HepG2 (cell line): ENCODE measurements at regions not wholly inside any gene's neighbourhood (a gene's known extent, or its start where the extent isn't known, plus 50 kb on each side); places are given as distances from the start of the nearest gene placed in this dataset.

Experiments
- ATAC-seq: fragments of 200-7000 bp; cut with Tn5 transposase; 3 replicates; pipeline ENCODE4 v1.9.1; 2020; ENCODE audit warnings: mild to moderate bottlenecking, moderate library complexity
- BruUV-seq: library from RNA; stranded (reverse); fragments of 400-500 nt; replicated peaks from 2 replicates; lab custom pipeline; 2021; lab: Mats Ljungman, UMichigan
- CTCF ChIA-PET: fragments of 300-600 bp; formaldehyde crosslinking; extraction: SDS; loops from one replicate; lab custom pipeline; 2021; ENCODE audit warnings: low total read pairs, inconsistent platforms, low intra/inter-chr PET ratio; lab: Yijun Ruan, JAX
- POLR2A ChIA-PET: fragments of 350-600 bp; sonication (Branson Sonifier 250); formaldehyde crosslinking; loops from one replicate; lab custom pipeline; 2020; ENCODE audit warnings: antibody characterized with exemption, inconsistent platforms; lab: Yijun Ruan, JAX
- DNase-seq: peaks from one replicate; pipeline ENCODE4 v3.0.0-alpha.2; 2015; ENCODE audit warnings: low spot score
- FAIRE-seq: peaks from 3 replicates; lab custom pipeline; 2011; peaks lifted over from hg19 to GRCh38; lab: Jason Lieb, UNC
- H2AFZ ChIP-seq: one replicate; pipeline ENCODE4 v1.6.1; 2011; ENCODE audit warnings: low read length, inconsistent platforms
- H3K27ac ChIP-seq: fragments of 300-600 bp; 3 replicates; pipeline ENCODE4 v1.8.0; 2011; ENCODE audit warnings: mixed run types, mild to moderate bottlenecking, mixed read lengths, low read length, inconsistent platforms; ENCODE audit not compliant: insufficient read depth; ENCODE audit errors: extremely low read length
- H3K27me3 ChIP-seq, 2 experiments: fragments of 200-600 bp in 1 of 2; 2 replicates in 1 of 2; 3 replicates in 1 of 2; pipeline versions ENCODE4 v1.6.0 to v1.8.0; 2011; ENCODE audit warnings: low read length in 2 of 2, mild to moderate bottlenecking in 2 of 2, moderate library complexity in 2 of 2, inconsistent platforms in 1 of 2; ENCODE audit not compliant: insufficient read depth in 2 of 2, control insufficient read depth in 1 of 2
- H3K36me3 ChIP-seq, 2 experiments: fragments of 200-600 bp in 1 of 2; replicated peaks in 1 of 2; 2 replicates in 1 of 2; 3 replicates in 1 of 2; pipeline versions ENCODE4 v1.5.1 to v1.8.0; 2011; ENCODE audit warnings: low read length in 2 of 2, inconsistent platforms in 1 of 2; ENCODE audit not compliant: insufficient read depth in 2 of 2, control insufficient read depth in 1 of 2
- H3K4me1 ChIP-seq: 2 replicates; pipeline ENCODE4 v1.5.1; 2012; ENCODE audit warnings: low read length, inconsistent platforms; ENCODE audit not compliant: insufficient read depth
- H3K4me2 ChIP-seq: 2 replicates; pipeline ENCODE4 v1.6.0; 2011; ENCODE audit warnings: low read depth, low read length, inconsistent platforms
- H3K4me3 ChIP-seq, 3 experiments: fragments of 200-600 bp in 1 of 3; sonication (generic), shearing (Covaris generic) in 1 of 3; replicated peaks in 1 of 3; 2 replicates each; pipeline ENCODE4 v1.5.1; 2011 to 2016; ENCODE audit warnings: low read length in 3 of 3, inconsistent platforms in 2 of 3, low read depth in 2 of 3, mild to moderate bottlenecking in 2 of 3, control low read depth in 1 of 3, mixed read lengths in 1 of 3; ENCODE audit not compliant: insufficient read depth in 1 of 3
- H3K79me2 ChIP-seq: one replicate; pipeline ENCODE4 v1.6.1; 2011; ENCODE audit warnings: low read length, inconsistent platforms; ENCODE audit not compliant: insufficient read depth
- H3K9ac ChIP-seq: 2 replicates; pipeline ENCODE4 v1.6.0; 2011; ENCODE audit warnings: mild to moderate bottlenecking, low read depth, low read length, inconsistent platforms; ENCODE audit not compliant: insufficient read depth
- H3K9me3 ChIP-seq: 2 replicates; pipeline ENCODE4 v1.5.1; 2012; ENCODE audit warnings: mild to moderate bottlenecking, low read length
- H4K20me1 ChIP-seq: 2 replicates; pipeline ENCODE4 v1.6.0; 2011; ENCODE audit warnings: inconsistent platforms, mild to moderate bottlenecking, low read length, moderate library complexity; ENCODE audit not compliant: insufficient read depth
- ATRX ChIP-seq: sonication (generic); formaldehyde crosslinking; IDR thresholded peaks from 2 replicates; pipeline ENCODE4 v1.4.0; 2020; ENCODE audit warnings: missing genetic modification reagents, borderline replicate concordance
- CHCHD3 ChIP-seq: sonication (generic); formaldehyde crosslinking; IDR thresholded peaks from 2 replicates; pipeline ENCODE4 v1.8.0; 2022; ENCODE audit warnings: mild to moderate bottlenecking, missing genetic modification reagents, moderate library complexity
- ETV5 ChIP-seq: IDR thresholded peaks from 2 replicates; pipeline ENCODE4 v1.6.1; 2018; ENCODE audit warnings: missing biosample characterization, missing genetic modification reagents, inconsistent platforms, borderline replicate concordance
- FOXK1 ChIP-seq: sonication (generic); formaldehyde crosslinking; IDR thresholded peaks from 2 replicates; pipeline ENCODE4 v1.4.0; 2020; ENCODE audit warnings: low read depth, missing genetic modification reagents, borderline replicate concordance
- GABPA ChIP-seq, 2 experiments: IDR thresholded peaks; 2 replicates each; pipeline ENCODE4 v1.6.1; 2011 to 2016; ENCODE audit warnings: low read depth in 2 of 2, low read length in 1 of 2, missing biosample characterization in 1 of 2, missing genetic modification characterization in 1 of 2
- IRX3 ChIP-seq: sonication (generic); formaldehyde crosslinking; IDR thresholded peaks from 2 replicates; pipeline ENCODE4 v1.8.1; 2023; ENCODE audit warnings: mild to moderate bottlenecking, low read depth, missing genetic modification reagents, borderline replicate concordance
- NR2C2 ChIP-seq: sonication (generic); formaldehyde crosslinking; IDR thresholded peaks from 2 replicates; pipeline ENCODE4 v1.4.0; 2020; ENCODE audit warnings: missing genetic modification reagents, mild to moderate bottlenecking, moderate library complexity, borderline replicate concordance
- NR3C1 ChIP-seq: sonication (generic); formaldehyde crosslinking; IDR thresholded peaks from 2 replicates; pipeline ENCODE4 v1.4.0; 2020; ENCODE audit warnings: missing genetic modification reagents
- ZNF136 ChIP-seq: sonication (generic); formaldehyde crosslinking; IDR thresholded peaks from 2 replicates; pipeline ENCODE4 v1.8.1; 2022; ENCODE audit warnings: low read depth, mild to moderate bottlenecking, moderate library complexity, missing genetic modification reagents
- ZNF143 ChIP-seq: sonication (generic); formaldehyde crosslinking; IDR thresholded peaks from 2 replicates; pipeline ENCODE4 v1.4.0; 2020; ENCODE audit warnings: missing genetic modification reagents
- ZNF335 ChIP-seq: sonication (generic); formaldehyde crosslinking; IDR thresholded peaks from 2 replicates; pipeline ENCODE4 v1.4.0; 2020; ENCODE audit warnings: missing genetic modification reagents
- ZNF552 ChIP-seq: sonication (generic); formaldehyde crosslinking; IDR thresholded peaks from 2 replicates; pipeline ENCODE4 v1.9.0; 2022; ENCODE audit warnings: missing genetic modification reagents, mild to moderate bottlenecking, borderline replicate concordance
- in situ Hi-C: cut with HindIII; loops from 2 replicates; pipeline ENCODE4 v1.10.0; 2017; ENCODE audit warnings: low pct_unique_long_range_greater_than_20kb; ENCODE audit not compliant: extremely low pct_ligation_motif_present
- intact Hi-C: fragments of 100-400 bp; cut with micrococcal nuclease; formaldehyde crosslinking; loops from one replicate; pipeline ENCODE4 v1.10.0; 2022; ENCODE audit not compliant: unreplicated experiment
- TF ChIP-seq, protein P1 (sequence below): sonication (generic); formaldehyde crosslinking; IDR thresholded peaks from 2 replicates; pipeline ENCODE4 v1.4.0; 2020; ENCODE audit warnings: missing genetic modification reagents, mild to moderate bottlenecking, borderline replicate concordance
- TF ChIP-seq, protein P2 (sequence below): IDR thresholded peaks from 2 replicates; pipeline ENCODE4 v1.6.1; 2012; ENCODE audit warnings: inconsistent platforms
- TF ChIP-seq, protein P3 (sequence below): sonication (generic); formaldehyde crosslinking; IDR thresholded peaks from 2 replicates; pipeline ENCODE4 v1.4.0; 2020; ENCODE audit warnings: mild to moderate bottlenecking, missing genetic modification reagents
- TF ChIP-seq, protein P4 (sequence below): sonication (generic); formaldehyde crosslinking; IDR thresholded peaks from 2 replicates; pipeline ENCODE4 v1.8.1; 2023; ENCODE audit warnings: mild to moderate bottlenecking, missing genetic modification reagents

DNA sequence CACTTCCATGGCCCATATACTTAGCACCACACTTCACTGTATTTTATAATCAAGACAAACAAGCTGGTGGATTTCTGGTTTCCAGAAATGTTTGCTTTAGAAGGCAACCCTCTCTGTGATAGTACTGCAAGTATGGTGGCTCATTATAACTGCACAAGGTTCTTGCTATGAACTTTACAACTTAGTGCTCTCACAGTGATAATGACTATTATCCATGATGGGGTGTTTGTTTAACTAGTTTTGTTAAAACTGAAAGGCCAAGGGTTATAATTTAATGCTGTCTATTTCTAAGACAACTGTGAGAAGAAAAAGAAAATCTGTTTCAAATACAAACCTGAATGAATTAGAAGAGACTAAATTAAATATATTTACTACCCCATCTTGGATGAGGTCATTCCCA lies 903.2 kb downstream of the ADGRL2 start:
- no TSS peak for BruUV-seq
- Histone ChIP-seq H3K4me3 (no peak overlapping the region), H3K4me1 (no peaks in the 10 kb centered on the region), H3K9ac (no peak overlapping the region), H3K4me2 (no peak overlapping the region), H3K36me3 (no peaks in the 10 kb centered on the region), H3K27me3 (no peaks in the 10 kb centered on the region), H3K27ac (no peak overlapping the region), H4K20me1 (no peaks in the 10 kb centered on the region), H2AFZ (no peak overlapping the region), H3K79me2 (no peaks in the 10 kb centered on the region), H3K9me3 (peaks cover 68% of the 10 kb centered on the region)
- in situ Hi-C loops: no loop called here
- no peak for TF ChIP-seq ZNF143 (CRISPR knock-in tag)
- TF ChIP-seq, protein P1, sequence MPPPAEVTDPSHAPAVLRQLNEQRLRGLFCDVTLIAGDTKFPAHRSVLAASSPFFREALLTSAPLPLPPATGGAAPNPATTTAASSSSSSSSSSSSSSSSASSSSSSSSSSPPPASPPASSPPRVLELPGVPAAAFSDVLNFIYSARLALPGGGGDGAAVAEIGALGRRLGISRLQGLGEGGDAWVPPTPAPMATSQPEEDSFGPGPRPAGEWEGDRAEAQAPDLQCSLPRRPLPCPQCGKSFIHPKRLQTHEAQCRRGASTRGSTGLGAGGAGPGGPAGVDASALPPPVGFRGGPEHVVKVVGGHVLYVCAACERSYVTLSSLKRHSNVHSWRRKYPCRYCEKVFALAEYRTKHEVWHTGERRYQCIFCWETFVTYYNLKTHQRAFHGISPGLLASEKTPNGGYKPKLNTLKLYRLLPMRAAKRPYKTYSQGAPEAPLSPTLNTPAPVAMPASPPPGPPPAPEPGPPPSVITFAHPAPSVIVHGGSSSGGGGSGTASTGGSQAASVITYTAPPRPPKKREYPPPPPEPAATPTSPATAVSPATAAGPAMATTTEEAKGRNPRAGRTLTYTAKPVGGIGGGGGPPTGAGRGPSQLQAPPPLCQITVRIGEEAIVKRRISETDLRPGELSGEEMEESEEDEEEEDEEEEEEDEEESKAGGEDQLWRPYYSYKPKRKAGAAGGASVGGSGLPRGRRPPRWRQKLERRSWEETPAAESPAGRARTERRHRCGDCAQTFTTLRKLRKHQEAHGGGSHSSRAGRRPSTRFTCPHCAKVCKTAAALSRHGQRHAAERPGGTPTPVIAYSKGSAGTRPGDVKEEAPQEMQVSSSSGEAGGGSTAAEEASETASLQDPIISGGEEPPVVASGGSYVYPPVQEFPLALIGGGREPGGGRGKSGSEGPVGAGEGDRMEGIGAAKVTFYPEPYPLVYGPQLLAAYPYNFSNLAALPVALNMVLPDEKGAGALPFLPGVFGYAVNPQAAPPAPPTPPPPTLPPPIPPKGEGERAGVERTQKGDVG: no peak
- TF ChIP-seq, protein P2, sequence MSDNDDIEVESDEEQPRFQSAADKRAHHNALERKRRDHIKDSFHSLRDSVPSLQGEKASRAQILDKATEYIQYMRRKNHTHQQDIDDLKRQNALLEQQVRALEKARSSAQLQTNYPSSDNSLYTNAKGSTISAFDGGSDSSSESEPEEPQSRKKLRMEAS: no peak
- TF ChIP-seq NR2C2 (CRISPR knock-in tag): no peak
- no peak for TF ChIP-seq NR3C1
- TF ChIP-seq, protein P3, sequence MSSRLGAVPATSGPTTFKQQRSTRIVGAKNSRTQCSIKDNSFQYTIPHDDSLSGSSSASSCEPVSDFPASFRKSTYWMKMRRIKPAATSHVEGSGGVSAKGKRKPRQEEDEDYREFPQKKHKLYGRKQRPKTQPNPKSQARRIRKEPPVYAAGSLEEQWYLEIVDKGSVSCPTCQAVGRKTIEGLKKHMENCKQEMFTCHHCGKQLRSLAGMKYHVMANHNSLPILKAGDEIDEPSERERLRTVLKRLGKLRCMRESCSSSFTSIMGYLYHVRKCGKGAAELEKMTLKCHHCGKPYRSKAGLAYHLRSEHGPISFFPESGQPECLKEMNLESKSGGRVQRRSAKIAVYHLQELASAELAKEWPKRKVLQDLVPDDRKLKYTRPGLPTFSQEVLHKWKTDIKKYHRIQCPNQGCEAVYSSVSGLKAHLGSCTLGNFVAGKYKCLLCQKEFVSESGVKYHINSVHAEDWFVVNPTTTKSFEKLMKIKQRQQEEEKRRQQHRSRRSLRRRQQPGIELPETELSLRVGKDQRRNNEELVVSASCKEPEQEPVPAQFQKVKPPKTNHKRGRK (CRISPR knock-in tag): no peak
- no peak for TF ChIP-seq ZNF136 (CRISPR knock-in tag)
- TF ChIP-seq FOXK1 (CRISPR knock-in tag): no peak
- TF ChIP-seq GABPA (IDR thresholded peaks at IDR 0.05; ENCODE audit: low read depth, low read length): no peak
- TF ChIP-seq GABPA (CRISPR knock-in tag; IDR thresholded peaks at IDR 0.05; ENCODE audit: low read depth): no peak
- TF ChIP-seq CHCHD3: no peak
- no peak for TF ChIP-seq ZNF335 (CRISPR knock-in tag)
- TF ChIP-seq ZNF552: no peak
- no peak for TF ChIP-seq IRX3 (CRISPR knock-in tag)
- no peak for TF ChIP-seq ETV5 (CRISPR knock-in tag)
- TF ChIP-seq, protein P4, sequence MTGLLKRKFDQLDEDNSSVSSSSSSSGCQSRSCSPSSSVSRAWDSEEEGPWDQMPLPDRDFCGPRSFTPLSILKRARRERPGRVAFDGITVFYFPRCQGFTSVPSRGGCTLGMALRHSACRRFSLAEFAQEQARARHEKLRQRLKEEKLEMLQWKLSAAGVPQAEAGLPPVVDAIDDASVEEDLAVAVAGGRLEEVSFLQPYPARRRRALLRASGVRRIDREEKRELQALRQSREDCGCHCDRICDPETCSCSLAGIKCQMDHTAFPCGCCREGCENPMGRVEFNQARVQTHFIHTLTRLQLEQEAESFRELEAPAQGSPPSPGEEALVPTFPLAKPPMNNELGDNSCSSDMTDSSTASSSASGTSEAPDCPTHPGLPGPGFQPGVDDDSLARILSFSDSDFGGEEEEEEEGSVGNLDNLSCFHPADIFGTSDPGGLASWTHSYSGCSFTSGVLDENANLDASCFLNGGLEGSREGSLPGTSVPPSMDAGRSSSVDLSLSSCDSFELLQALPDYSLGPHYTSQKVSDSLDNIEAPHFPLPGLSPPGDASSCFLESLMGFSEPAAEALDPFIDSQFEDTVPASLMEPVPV (CRISPR knock-in tag): no peak
- TF ChIP-seq ATRX: no peak
- no peak for DNase-seq
- CTCF ChIA-PET: no interaction called here
- POLR2A ChIA-PET: no interaction called here
- no peak for ATAC-seq
- intact Hi-C loops: no loop called here
- no peak for FAIRE-seq
